ENCODE measurements at regions not wholly inside any gene's neighbourhood (a gene's known extent, or its start where the extent isn't known, plus 50 kb on each side); places are given as distances from the start of the nearest gene placed in this dataset.
A peak's percentile ranks its signal among the peaks of the same experiment; 100 is the strongest.
"Not testable (repeated sequence)": the region's sequence is repeated elsewhere in the genome, so short reads cannot be mapped to it uniquely, and the experiment has no call there.

GRCh38 chr17:26936645-26937044 is 357.3 kb upstream of the WSB1 start:
- DNase-seq (ENCODE audit: low read depth): not testable (repeated sequence)

- not testable (repeated sequence) for DNase-seq (ENCODE audit: low read depth)
These were observed 356.1 kb upstream of the WSB1 start for GRCh38 chr17:26937750-26938322.

GRCh38 chr17:26939755-26940154 is 354.2 kb upstream of the WSB1 start:
- not testable (repeated sequence) for DNase-seq (ENCODE audit: low read depth)

GRCh38 chr17:26940587-26940986 is 353.3 kb upstream of the WSB1 start:
- not testable (repeated sequence) for DNase-seq (ENCODE audit: low read depth)

- DNase-seq (ENCODE audit: low read depth): no peak
These were observed 331.4 kb upstream of the WSB1 start for GRCh38 chr17:26962255-26963162.

- DNase-seq (ENCODE audit: low read depth): no peak
These were observed 330.8 kb upstream of the WSB1 start for GRCh38 chr17:26963163-26963503.

- not testable (repeated sequence) for DNase-seq (ENCODE audit: low read depth)
These were observed 327.9 kb upstream of the WSB1 start for GRCh38 chr17:26965898-26966624.

- DNase-seq (ENCODE audit: low read depth): not testable (repeated sequence)
These were observed 327.2 kb upstream of the WSB1 start for GRCh38 chr17:26966625-26967179.

GRCh38 chr17:26981845-26982425 is 312.0 kb upstream of the WSB1 start:
- not testable (repeated sequence) for DNase-seq (ENCODE audit: low read depth)

- not testable (repeated sequence) for DNase-seq (ENCODE audit: low read depth)
These were observed 311.4 kb upstream of the WSB1 start for GRCh38 chr17:26982563-26982962.

- peak; percentile 67 for DNase-seq (ENCODE audit: low read depth)
These were observed 306.1 kb upstream of the WSB1 start for GRCh38 chr17:26987851-26988250.

GRCh38 chr17:26994648-26995047 is 299.3 kb upstream of the WSB1 start:
- DNase-seq (ENCODE audit: low read depth): not testable (repeated sequence)

- DNase-seq (ENCODE audit: low read depth): not testable (repeated sequence)
These were observed 297.6 kb upstream of the WSB1 start for GRCh38 chr17:26996146-26996916.

GRCh38 chr17:27007734-27008531 is 286.0 kb upstream of the WSB1 start:
- not testable (repeated sequence) for DNase-seq (ENCODE audit: low read depth)

GRCh38 chr17:27009087-27009486 is 284.8 kb upstream of the WSB1 start:
- DNase-seq (ENCODE audit: low read depth): no peak

- DNase-seq (ENCODE audit: low read depth): not testable (repeated sequence)
These were observed 283.8 kb upstream of the WSB1 start for GRCh38 chr17:27010138-27010537.

- DNase-seq (ENCODE audit: low read depth): not testable (repeated sequence)
These were observed 263.4 kb upstream of the WSB1 start for GRCh38 chr17:27030552-27030951.

- DNase-seq (ENCODE audit: low read depth): peak; percentile 40
These were observed 255.2 kb upstream of the WSB1 start for GRCh38 chr17:27038676-27039075.

GRCh38 chr17:27045039-27045438 is 248.9 kb upstream of the WSB1 start:
- DNase-seq (ENCODE audit: low read depth): not testable (repeated sequence)
